Nephron progenitor cell (in vitro differentiated cells): ENCODE measurements at regions not wholly inside any gene's neighbourhood (a gene's known extent, or its start where the extent isn't known, plus 50 kb on each side); places are given as distances from the start of the nearest gene placed in this dataset.
"Not testable (repeated sequence)": the region's sequence is repeated elsewhere in the genome, so short reads cannot be mapped to it uniquely, and the experiment has no call there.

Source experiments
- DNase-seq: peaks from one replicate; pipeline ENCODE4 v3.0.0; 2021
- H3K27ac Mint-ChIP-seq: 2 replicates; pipeline ENCODE4 v1.8.0; 2021; ENCODE audit warnings: mild to moderate bottlenecking, moderate library complexity, mixed read lengths
- H3K27me3 Mint-ChIP-seq: 2 replicates; pipeline ENCODE4 v1.8.0; 2021; ENCODE audit warnings: mild to moderate bottlenecking, low read depth, mixed read lengths; ENCODE audit not compliant: poor library complexity
- H3K36me3 Mint-ChIP-seq: 2 replicates; pipeline ENCODE4 v1.8.0; 2021; ENCODE audit warnings: low read depth, mixed read lengths
- H3K4me1 Mint-ChIP-seq: 2 replicates; pipeline ENCODE4 v1.8.0; 2021; ENCODE audit warnings: mixed read lengths
- H3K4me3 Mint-ChIP-seq: 2 replicates; pipeline ENCODE4 v1.8.0; 2021; ENCODE audit warnings: mild to moderate bottlenecking, moderate library complexity, mixed read lengths
- H3K9me3 Mint-ChIP-seq: 2 replicates; pipeline ENCODE4 v1.8.0; 2021; ENCODE audit warnings: mild to moderate bottlenecking, moderate library complexity, mixed read lengths
- TF ChIP-seq, protein P1 (sequence below): fragments of 200-600 bp; sonication (generic); IDR thresholded peaks from 2 replicates; pipeline ENCODE4 v1.5.0; 2021; ENCODE audit warnings: antibody characterized with exemption

DNA sequence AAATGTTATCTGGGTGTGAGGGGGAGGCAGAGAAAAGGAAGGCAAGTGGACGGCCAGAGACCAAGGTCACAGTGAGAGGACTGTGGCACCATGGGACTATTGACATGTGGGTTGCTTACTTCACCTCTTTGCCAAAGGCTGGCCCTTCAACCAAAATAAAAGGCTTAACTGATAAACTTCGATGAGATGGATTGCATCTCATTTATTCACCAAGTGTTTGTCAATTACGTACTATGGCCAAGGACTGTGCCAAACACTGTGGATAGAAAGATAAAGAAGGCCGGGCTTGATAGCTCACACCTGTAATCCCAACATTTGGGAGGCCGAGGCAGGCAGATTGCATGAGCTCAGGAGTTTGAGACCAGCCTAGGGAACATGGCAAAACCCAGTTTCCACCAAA is 98.7 kb upstream of the CCBE1 start:
- Mint-ChIP-seq H3K36me3 (no peaks in the 10 kb centered on the region), H3K4me3 (no peak overlapping the region), H3K27ac (no peak overlapping the region), H3K4me1 (peaks cover 9% of the 10 kb centered on the region), H3K27me3 (no peaks in the 10 kb centered on the region), H3K9me3 (peaks cover 8% of the 10 kb centered on the region)
- TF ChIP-seq, protein P1, sequence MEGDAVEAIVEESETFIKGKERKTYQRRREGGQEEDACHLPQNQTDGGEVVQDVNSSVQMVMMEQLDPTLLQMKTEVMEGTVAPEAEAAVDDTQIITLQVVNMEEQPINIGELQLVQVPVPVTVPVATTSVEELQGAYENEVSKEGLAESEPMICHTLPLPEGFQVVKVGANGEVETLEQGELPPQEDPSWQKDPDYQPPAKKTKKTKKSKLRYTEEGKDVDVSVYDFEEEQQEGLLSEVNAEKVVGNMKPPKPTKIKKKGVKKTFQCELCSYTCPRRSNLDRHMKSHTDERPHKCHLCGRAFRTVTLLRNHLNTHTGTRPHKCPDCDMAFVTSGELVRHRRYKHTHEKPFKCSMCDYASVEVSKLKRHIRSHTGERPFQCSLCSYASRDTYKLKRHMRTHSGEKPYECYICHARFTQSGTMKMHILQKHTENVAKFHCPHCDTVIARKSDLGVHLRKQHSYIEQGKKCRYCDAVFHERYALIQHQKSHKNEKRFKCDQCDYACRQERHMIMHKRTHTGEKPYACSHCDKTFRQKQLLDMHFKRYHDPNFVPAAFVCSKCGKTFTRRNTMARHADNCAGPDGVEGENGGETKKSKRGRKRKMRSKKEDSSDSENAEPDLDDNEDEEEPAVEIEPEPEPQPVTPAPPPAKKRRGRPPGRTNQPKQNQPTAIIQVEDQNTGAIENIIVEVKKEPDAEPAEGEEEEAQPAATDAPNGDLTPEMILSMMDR = no peak
- no peak for DNase-seq

- Mint-ChIP-seq H3K9me3 (peaks cover 8% of the 10 kb centered on the region), H3K36me3 (no peaks in the 10 kb centered on the region), H3K4me1 (peaks cover 24% of the 10 kb centered on the region), H3K27me3 (peaks cover 8% of the 10 kb centered on the region), H3K27ac (no peak overlapping the region), H3K4me3 (no peak overlapping the region)
- TF ChIP-seq, protein P1 = no peak
- DNase-seq = no peak
These were observed 95.1 kb upstream of the CCBE1 start for GRCh38 chr18:59792353-59792752.

DNA sequence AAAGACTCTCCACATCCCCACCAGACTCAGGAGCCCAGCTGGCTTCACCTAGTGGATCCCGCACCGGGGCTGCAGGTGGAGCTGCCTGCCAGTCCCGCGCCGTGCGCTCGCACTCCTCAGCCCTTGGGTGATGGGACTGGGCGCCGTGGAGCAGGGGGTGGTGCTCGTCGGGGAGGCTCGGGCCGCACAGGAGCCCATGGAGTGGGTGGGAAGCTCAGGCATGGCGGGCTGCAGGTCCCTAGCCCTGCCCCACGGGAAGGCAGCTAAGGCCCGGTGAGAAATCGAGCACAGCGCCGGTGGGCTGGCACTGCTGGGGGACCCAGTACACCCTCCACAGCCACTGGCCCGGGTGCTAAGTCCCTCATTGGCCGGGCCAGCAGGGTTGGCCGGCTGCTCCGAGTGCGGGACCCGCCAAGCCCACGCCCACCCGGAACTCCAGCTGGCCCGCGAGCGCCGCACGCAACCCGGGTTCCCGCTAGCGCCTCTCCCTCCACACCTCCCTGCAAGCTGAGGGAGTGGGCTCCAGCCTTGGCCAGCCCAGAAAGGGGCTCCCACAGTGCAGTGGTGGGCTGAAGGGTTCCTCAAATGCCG is 93.2 kb upstream of the CCBE1 start:
- H3K27me3 Mint-ChIP-seq, H3K27ac Mint-ChIP-seq, DNase-seq, H3K9me3 Mint-ChIP-seq, H3K4me3 Mint-ChIP-seq, H3K36me3 Mint-ChIP-seq: not testable (repeated sequence)
- H3K4me1 Mint-ChIP-seq = peaks cover 24% of the 10 kb centered on the region

GRCh38 chr18:59788791-59789106 is 91.5 kb upstream of the CCBE1 start:
- Mint-ChIP-seq H3K4me1 (peaks cover 21% of the 10 kb centered on the region), H3K27me3 (peaks cover 8% of the 10 kb centered on the region), H3K4me3 (peak overlapping the region; percentile 8), H3K27ac (no peak overlapping the region), H3K36me3 (no peaks in the 10 kb centered on the region), H3K9me3 (peaks cover 6% of the 10 kb centered on the region)
- no peak for DNase-seq
- TF ChIP-seq, protein P1 = no peak

DNA sequence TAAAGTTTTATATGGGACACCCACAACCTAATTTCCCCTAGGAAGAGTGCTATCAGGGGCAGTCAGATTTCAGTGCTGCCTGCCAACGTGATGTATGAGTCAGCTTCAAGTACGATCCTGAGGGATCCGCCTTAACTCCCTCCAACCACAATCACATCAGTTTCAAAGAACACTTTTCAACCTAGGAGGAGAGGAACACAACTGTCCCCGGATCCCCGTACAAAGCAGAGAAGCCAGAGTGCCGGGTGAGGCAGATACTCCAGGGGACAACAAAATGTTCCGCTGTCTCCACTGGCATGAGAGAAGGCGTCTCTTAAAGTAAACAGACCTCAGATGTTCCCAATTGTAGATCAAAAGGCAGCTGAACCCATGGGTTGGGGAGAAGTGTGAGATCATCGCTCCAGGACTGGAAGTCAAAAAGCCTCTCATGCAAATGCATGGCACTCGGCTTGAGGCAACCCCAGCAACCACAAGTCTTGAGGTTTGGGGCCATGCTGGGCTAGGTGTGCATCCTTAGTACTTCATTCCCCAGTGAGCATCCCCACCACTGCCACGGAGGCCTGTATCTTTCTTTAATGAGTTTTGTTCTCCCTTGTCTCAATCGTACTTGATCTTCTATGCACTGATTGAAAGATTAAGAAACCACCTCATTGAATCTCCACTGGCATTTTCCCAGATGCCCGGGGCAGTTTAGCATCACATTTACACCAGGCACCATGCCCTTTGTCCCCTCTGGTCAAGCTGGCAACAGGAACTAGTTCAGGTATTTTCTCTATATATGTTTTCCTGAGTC is 91.0 kb upstream of the CCBE1 start:
- DNase-seq = no peak
- Mint-ChIP-seq H3K4me3 (peak overlapping the region; percentile 31), H3K9me3 (peaks cover 4% of the 10 kb centered on the region), H3K4me1 (peaks cover 22% of the 10 kb centered on the region), H3K36me3 (no peaks in the 10 kb centered on the region), H3K27me3 (peaks cover 8% of the 10 kb centered on the region), H3K27ac (peak overlapping the region; percentile 84)
- TF ChIP-seq, protein P1 = no peak

- TF ChIP-seq, protein P1 = no peak
- DNase-seq = no peak
- Mint-ChIP-seq H3K4me3 (no peak overlapping the region), H3K9me3 (no peaks in the 10 kb centered on the region), H3K36me3 (no peaks in the 10 kb centered on the region), H3K27me3 (peaks cover 8% of the 10 kb centered on the region), H3K27ac (no peak overlapping the region), H3K4me1 (peaks cover 23% of the 10 kb centered on the region)
These were observed 87.5 kb upstream of the CCBE1 start for GRCh38 chr18:59784694-59785093.
